ENCODE measurements at regions not wholly inside any gene's neighbourhood (a gene's known extent, or its start where the extent isn't known, plus 50 kb on each side); places are given as distances from the start of the nearest gene placed in this dataset.

DNA sequence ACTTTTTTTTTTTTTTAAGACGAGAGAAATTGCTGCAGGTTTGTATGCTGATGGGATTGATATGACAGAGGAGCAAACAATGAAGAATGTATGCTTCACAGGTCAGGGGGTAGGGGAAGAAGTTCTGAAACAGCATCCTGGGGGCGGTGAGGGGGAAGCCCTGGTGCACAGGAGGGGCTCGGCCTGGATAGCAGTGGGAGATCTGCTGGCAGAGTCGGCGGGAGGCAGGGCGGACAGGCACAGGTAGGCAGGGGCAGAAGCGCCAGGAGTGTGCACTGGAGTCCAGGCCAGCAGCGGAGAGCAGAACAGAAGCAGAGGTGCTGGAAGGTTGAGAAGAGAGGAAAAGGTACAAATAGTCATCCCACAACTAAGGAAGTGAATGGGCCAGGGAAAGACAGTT is 175.4 kb downstream of the SNX10 start (continued):
- TF ChIP-seq, protein P1, sequence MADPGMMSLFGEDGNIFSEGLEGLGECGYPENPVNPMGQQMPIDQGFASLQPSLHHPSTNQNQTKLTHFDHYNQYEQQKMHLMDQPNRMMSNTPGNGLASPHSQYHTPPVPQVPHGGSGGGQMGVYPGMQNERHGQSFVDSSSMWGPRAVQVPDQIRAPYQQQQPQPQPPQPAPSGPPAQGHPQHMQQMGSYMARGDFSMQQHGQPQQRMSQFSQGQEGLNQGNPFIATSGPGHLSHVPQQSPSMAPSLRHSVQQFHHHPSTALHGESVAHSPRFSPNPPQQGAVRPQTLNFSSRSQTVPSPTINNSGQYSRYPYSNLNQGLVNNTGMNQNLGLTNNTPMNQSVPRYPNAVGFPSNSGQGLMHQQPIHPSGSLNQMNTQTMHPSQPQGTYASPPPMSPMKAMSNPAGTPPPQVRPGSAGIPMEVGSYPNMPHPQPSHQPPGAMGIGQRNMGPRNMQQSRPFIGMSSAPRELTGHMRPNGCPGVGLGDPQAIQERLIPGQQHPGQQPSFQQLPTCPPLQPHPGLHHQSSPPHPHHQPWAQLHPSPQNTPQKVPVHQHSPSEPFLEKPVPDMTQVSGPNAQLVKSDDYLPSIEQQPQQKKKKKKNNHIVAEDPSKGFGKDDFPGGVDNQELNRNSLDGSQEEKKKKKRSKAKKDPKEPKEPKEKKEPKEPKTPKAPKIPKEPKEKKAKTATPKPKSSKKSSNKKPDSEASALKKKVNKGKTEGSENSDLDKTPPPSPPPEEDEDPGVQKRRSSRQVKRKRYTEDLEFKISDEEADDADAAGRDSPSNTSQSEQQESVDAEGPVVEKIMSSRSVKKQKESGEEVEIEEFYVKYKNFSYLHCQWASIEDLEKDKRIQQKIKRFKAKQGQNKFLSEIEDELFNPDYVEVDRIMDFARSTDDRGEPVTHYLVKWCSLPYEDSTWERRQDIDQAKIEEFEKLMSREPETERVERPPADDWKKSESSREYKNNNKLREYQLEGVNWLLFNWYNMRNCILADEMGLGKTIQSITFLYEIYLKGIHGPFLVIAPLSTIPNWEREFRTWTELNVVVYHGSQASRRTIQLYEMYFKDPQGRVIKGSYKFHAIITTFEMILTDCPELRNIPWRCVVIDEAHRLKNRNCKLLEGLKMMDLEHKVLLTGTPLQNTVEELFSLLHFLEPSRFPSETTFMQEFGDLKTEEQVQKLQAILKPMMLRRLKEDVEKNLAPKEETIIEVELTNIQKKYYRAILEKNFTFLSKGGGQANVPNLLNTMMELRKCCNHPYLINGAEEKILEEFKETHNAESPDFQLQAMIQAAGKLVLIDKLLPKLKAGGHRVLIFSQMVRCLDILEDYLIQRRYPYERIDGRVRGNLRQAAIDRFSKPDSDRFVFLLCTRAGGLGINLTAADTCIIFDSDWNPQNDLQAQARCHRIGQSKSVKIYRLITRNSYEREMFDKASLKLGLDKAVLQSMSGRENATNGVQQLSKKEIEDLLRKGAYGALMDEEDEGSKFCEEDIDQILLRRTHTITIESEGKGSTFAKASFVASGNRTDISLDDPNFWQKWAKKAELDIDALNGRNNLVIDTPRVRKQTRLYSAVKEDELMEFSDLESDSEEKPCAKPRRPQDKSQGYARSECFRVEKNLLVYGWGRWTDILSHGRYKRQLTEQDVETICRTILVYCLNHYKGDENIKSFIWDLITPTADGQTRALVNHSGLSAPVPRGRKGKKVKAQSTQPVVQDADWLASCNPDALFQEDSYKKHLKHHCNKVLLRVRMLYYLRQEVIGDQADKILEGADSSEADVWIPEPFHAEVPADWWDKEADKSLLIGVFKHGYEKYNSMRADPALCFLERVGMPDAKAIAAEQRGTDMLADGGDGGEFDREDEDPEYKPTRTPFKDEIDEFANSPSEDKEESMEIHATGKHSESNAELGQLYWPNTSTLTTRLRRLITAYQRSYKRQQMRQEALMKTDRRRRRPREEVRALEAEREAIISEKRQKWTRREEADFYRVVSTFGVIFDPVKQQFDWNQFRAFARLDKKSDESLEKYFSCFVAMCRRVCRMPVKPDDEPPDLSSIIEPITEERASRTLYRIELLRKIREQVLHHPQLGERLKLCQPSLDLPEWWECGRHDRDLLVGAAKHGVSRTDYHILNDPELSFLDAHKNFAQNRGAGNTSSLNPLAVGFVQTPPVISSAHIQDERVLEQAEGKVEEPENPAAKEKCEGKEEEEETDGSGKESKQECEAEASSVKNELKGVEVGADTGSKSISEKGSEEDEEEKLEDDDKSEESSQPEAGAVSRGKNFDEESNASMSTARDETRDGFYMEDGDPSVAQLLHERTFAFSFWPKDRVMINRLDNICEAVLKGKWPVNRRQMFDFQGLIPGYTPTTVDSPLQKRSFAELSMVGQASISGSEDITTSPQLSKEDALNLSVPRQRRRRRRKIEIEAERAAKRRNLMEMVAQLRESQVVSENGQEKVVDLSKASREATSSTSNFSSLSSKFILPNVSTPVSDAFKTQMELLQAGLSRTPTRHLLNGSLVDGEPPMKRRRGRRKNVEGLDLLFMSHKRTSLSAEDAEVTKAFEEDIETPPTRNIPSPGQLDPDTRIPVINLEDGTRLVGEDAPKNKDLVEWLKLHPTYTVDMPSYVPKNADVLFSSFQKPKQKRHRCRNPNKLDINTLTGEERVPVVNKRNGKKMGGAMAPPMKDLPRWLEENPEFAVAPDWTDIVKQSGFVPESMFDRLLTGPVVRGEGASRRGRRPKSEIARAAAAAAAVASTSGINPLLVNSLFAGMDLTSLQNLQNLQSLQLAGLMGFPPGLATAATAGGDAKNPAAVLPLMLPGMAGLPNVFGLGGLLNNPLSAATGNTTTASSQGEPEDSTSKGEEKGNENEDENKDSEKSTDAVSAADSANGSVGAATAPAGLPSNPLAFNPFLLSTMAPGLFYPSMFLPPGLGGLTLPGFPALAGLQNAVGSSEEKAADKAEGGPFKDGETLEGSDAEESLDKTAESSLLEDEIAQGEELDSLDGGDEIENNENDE (IDR thresholded peaks at IDR 0.05; ENCODE audit: insufficient replicate concordance, low read length) = no peak
- TF ChIP-seq SAP30 (IDR thresholded peaks at IDR 0.05; ENCODE audit: insufficient read depth, insufficient replicate concordance, low read length) (no peak), GABPA (IDR thresholded peaks at IDR 0.05; ENCODE audit: borderline replicate concordance, insufficient read depth, low read length) (no peak), TBP (IDR thresholded peaks at IDR 0.05; ENCODE audit: low read depth, low read length) (no peak)
